ENCODE measurements at regions not wholly inside any gene's neighbourhood (a gene's known extent, or its start where the extent isn't known, plus 50 kb on each side); places are given as distances from the start of the nearest gene placed in this dataset.

DNA sequence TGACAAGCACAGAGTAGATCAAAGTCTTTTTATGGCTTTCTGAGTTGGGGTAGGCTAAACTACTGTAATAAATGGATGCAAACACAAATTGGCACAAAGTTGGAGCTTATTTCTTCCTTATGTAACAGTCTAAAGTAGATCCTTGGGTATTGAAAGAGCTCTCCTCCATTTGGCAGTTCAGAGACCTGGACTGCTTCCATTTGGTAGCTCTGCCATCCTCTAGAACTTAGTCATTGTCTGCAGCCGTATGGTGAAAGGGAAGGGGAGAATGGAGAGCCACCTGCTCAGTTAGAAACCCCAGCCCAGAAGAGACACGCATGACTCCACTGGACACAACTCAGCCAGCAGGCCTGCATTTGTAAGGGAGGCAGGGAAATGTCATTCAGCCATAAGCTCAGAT lies 345.0 kb downstream of the DMAC1 start:
- TF ChIP-seq, protein P1, sequence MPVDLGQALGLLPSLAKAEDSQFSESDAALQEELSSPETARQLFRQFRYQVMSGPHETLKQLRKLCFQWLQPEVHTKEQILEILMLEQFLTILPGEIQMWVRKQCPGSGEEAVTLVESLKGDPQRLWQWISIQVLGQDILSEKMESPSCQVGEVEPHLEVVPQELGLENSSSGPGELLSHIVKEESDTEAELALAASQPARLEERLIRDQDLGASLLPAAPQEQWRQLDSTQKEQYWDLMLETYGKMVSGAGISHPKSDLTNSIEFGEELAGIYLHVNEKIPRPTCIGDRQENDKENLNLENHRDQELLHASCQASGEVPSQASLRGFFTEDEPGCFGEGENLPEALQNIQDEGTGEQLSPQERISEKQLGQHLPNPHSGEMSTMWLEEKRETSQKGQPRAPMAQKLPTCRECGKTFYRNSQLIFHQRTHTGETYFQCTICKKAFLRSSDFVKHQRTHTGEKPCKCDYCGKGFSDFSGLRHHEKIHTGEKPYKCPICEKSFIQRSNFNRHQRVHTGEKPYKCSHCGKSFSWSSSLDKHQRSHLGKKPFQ (CRISPR knock-in tag; IDR thresholded peaks at IDR 0.05; ENCODE audit: insufficient replicate concordance): no peak
- TF ChIP-seq MAFG (CRISPR knock-in tag; IDR thresholded peaks at IDR 0.05) (no peak), ZKSCAN1 (IDR thresholded peaks at IDR 0.05; ENCODE audit: low read length) (no peak), NR1H2 (CRISPR knock-in tag; IDR thresholded peaks at IDR 0.05; ENCODE audit: borderline replicate concordance, low read depth) (no peak), ZBTB21 (CRISPR knock-in tag; IDR thresholded peaks at IDR 0.05) (no peak), ZNF558 (CRISPR knock-in tag; IDR thresholded peaks at IDR 0.05; ENCODE audit: borderline replicate concordance) (no peak), ZNF180 (CRISPR knock-in tag; IDR thresholded peaks at IDR 0.05; ENCODE audit: borderline replicate concordance, low read depth) (no peak)
- TF ChIP-seq, protein P2, sequence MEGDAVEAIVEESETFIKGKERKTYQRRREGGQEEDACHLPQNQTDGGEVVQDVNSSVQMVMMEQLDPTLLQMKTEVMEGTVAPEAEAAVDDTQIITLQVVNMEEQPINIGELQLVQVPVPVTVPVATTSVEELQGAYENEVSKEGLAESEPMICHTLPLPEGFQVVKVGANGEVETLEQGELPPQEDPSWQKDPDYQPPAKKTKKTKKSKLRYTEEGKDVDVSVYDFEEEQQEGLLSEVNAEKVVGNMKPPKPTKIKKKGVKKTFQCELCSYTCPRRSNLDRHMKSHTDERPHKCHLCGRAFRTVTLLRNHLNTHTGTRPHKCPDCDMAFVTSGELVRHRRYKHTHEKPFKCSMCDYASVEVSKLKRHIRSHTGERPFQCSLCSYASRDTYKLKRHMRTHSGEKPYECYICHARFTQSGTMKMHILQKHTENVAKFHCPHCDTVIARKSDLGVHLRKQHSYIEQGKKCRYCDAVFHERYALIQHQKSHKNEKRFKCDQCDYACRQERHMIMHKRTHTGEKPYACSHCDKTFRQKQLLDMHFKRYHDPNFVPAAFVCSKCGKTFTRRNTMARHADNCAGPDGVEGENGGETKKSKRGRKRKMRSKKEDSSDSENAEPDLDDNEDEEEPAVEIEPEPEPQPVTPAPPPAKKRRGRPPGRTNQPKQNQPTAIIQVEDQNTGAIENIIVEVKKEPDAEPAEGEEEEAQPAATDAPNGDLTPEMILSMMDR (CRISPR knock-in tag; IDR thresholded peaks at IDR 0.05): no peak
- TF ChIP-seq, protein P3, sequence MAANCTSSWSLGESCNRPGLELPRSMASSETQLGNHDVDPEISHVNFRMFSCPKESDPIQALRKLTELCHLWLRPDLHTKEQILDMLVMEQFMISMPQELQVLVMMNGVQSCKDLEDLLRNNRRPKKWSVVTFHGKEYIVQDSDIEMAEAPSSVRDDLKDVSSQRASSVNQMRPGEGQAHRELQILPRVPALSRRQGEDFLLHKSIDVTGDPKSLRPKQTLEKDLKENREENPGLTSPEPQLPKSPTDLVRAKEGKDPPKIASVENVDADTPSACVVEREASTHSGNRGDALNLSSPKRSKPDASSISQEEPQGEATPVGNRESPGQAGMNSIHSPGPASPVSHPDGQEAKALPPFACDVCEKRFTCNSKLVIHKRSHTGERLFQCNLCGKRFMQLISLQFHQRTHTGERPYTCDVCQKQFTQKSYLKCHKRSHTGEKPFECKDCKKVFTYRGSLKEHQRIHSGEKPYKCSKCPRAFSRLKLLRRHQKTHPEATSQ (CRISPR knock-in tag; IDR thresholded peaks at IDR 0.05; ENCODE audit: borderline replicate concordance): no peak
- TF ChIP-seq, protein P4, sequence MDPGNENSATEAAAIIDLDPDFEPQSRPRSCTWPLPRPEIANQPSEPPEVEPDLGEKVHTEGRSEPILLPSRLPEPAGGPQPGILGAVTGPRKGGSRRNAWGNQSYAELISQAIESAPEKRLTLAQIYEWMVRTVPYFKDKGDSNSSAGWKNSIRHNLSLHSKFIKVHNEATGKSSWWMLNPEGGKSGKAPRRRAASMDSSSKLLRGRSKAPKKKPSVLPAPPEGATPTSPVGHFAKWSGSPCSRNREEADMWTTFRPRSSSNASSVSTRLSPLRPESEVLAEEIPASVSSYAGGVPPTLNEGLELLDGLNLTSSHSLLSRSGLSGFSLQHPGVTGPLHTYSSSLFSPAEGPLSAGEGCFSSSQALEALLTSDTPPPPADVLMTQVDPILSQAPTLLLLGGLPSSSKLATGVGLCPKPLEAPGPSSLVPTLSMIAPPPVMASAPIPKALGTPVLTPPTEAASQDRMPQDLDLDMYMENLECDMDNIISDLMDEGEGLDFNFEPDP (CRISPR knock-in tag; conservative IDR thresholded peaks at IDR 0.05): no peak

All from HepG2 (cell line).